A673 (cell line): ENCODE measurements at regions not wholly inside any gene's neighbourhood (a gene's known extent, or its start where the extent isn't known, plus 50 kb on each side); places are given as distances from the start of the nearest gene placed in this dataset.

Experiments used
- EZH2 ChIP-seq: fragments of 200-600 bp; sonication (generic); IDR thresholded peaks from 2 replicates; pipeline ENCODE4 v1.6.1; 2017; ENCODE audit warnings: borderline replicate concordance, low read depth, mild to moderate bottlenecking, mixed read lengths, antibody characterized with exemption, low read length; ENCODE audit not compliant: poor library complexity, severe bottlenecking
- TF ChIP-seq, protein P1 (sequence below): fragments of 300-800, 200-600 bp; sonication (generic); conservative IDR thresholded peaks from 2 replicates; pipeline ENCODE4 v1.5.1; 2017; ENCODE audit warnings: low read depth, mild to moderate bottlenecking, antibody characterized with exemption, low read length, moderate library complexity, mixed read lengths

DNA sequence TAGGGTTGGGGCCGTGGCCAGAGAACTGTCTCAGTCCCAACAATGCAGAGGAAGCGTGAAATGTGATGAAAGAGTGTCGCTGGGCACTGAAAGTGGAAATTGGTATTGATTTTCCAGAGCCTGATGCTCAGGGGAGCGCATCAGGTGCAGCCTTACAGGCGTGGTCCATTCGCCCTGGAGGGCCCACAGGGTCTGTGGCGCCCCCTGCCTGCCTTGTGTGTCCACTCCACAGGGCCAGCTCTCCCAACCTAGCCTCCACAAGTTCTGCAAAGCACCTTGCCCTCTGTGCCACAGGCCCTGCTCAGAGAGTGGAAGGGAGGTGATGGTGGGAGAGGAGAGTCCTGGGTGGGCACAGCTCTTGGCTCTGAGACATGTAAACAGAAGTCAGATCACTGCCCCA, 54.9 kb upstream of the LMO1 start:
- TF ChIP-seq, protein P1, sequence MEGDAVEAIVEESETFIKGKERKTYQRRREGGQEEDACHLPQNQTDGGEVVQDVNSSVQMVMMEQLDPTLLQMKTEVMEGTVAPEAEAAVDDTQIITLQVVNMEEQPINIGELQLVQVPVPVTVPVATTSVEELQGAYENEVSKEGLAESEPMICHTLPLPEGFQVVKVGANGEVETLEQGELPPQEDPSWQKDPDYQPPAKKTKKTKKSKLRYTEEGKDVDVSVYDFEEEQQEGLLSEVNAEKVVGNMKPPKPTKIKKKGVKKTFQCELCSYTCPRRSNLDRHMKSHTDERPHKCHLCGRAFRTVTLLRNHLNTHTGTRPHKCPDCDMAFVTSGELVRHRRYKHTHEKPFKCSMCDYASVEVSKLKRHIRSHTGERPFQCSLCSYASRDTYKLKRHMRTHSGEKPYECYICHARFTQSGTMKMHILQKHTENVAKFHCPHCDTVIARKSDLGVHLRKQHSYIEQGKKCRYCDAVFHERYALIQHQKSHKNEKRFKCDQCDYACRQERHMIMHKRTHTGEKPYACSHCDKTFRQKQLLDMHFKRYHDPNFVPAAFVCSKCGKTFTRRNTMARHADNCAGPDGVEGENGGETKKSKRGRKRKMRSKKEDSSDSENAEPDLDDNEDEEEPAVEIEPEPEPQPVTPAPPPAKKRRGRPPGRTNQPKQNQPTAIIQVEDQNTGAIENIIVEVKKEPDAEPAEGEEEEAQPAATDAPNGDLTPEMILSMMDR: peak; percentile 36; the same call in 1 of the 2 replicates
- TF ChIP-seq EZH2: no peak
